KMS-11 (cell line): ENCODE measurements at regions not wholly inside any gene's neighbourhood (a gene's known extent, or its start where the extent isn't known, plus 50 kb on each side); places are given as distances from the start of the nearest gene placed in this dataset.
A peak's percentile ranks its signal among the peaks of the same experiment; 100 is the strongest.

Experiments
- H2AFZ ChIP-seq: fragments of 200-600 bp; sonication (generic); 2 replicates; pipeline ENCODE4 v1.6.1; 2016; ENCODE audit warnings: antibody characterized with exemption, mixed run types, low read depth
- H3K27ac ChIP-seq: fragments of 200-600 bp; sonication (generic); 2 replicates; pipeline ENCODE4 v1.6.1; 2016; ENCODE audit warnings: mild to moderate bottlenecking, mixed run types
- H3K27me3 ChIP-seq: fragments of 200-600 bp; sonication (generic); 2 replicates; pipeline ENCODE4 v1.6.1; 2017; ENCODE audit warnings: mild to moderate bottlenecking, low read depth, mixed run types, moderate library complexity; ENCODE audit not compliant: insufficient read depth
- H3K36me3 ChIP-seq: fragments of 200-600 bp; sonication (generic); 2 replicates; pipeline ENCODE4 v1.6.1; 2017; ENCODE audit warnings: mild to moderate bottlenecking, mixed run types; ENCODE audit not compliant: insufficient read depth
- H3K4me1 ChIP-seq: fragments of 200-600 bp; sonication (generic); 2 replicates; pipeline ENCODE4 v1.6.1; 2016; ENCODE audit warnings: mild to moderate bottlenecking, low read depth, mixed run types; ENCODE audit not compliant: poor library complexity, severe bottlenecking
- H3K4me2 ChIP-seq: fragments of 200-600 bp; sonication (generic); 2 replicates; pipeline ENCODE4 v1.7.0; 2016; ENCODE audit warnings: mild to moderate bottlenecking, mixed run types
- H3K4me3 ChIP-seq: fragments of 200-600 bp; sonication (generic); IDR thresholded peaks from 2 replicates; pipeline ENCODE4 v1.6.1; 2017; ENCODE audit warnings: low read depth, low read length, mixed read lengths; ENCODE audit not compliant: insufficient read depth
- H3K79me2 ChIP-seq: fragments of 200-600 bp; sonication (generic); 2 replicates; pipeline ENCODE4 v1.6.1; 2016; ENCODE audit warnings: low read depth, mixed run types; ENCODE audit not compliant: insufficient read depth
- H3K9ac ChIP-seq: fragments of 200-600 bp; sonication (generic); 2 replicates; pipeline ENCODE4 v1.6.1; 2016; ENCODE audit warnings: mild to moderate bottlenecking, mixed run types
- H4K20me1 ChIP-seq: fragments of 200-600 bp; sonication (generic); 2 replicates; pipeline ENCODE4 v1.6.1; 2016; ENCODE audit warnings: mild to moderate bottlenecking, mixed run types; ENCODE audit not compliant: insufficient read depth
- TF ChIP-seq, protein P1 (sequence below): fragments of 200-600 bp; sonication (generic); conservative IDR thresholded peaks from 2 replicates; pipeline ENCODE4 v1.6.1; 2017; ENCODE audit warnings: low read depth, mild to moderate bottlenecking, antibody characterized with exemption, low read length, moderate library complexity, mixed read lengths

- H3K36me3 ChIP-seq: no peaks in the 10 kb centered on the region
- peak overlapping the region; percentile 33; the same call in 1 of the 2 replicates for H3K4me2 ChIP-seq
- peak overlapping the region; percentile 69 for H2AFZ ChIP-seq
- H3K27ac ChIP-seq: no peak overlapping the region
- peaks cover 10% of the 10 kb centered on the region for H3K4me1 ChIP-seq
- TF ChIP-seq, protein P1, sequence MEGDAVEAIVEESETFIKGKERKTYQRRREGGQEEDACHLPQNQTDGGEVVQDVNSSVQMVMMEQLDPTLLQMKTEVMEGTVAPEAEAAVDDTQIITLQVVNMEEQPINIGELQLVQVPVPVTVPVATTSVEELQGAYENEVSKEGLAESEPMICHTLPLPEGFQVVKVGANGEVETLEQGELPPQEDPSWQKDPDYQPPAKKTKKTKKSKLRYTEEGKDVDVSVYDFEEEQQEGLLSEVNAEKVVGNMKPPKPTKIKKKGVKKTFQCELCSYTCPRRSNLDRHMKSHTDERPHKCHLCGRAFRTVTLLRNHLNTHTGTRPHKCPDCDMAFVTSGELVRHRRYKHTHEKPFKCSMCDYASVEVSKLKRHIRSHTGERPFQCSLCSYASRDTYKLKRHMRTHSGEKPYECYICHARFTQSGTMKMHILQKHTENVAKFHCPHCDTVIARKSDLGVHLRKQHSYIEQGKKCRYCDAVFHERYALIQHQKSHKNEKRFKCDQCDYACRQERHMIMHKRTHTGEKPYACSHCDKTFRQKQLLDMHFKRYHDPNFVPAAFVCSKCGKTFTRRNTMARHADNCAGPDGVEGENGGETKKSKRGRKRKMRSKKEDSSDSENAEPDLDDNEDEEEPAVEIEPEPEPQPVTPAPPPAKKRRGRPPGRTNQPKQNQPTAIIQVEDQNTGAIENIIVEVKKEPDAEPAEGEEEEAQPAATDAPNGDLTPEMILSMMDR: no peak
- H3K79me2 ChIP-seq: no peaks in the 10 kb centered on the region
- H4K20me1 ChIP-seq: no peaks in the 10 kb centered on the region
- H3K9ac ChIP-seq: no peak overlapping the region
- no peak overlapping the region for H3K4me3 ChIP-seq
- no peaks in the 10 kb centered on the region for H3K27me3 ChIP-seq
These were observed 130.9 kb downstream of the NDUFA12 start for GRCh38 chr12:94872671-94872970.

- Histone ChIP-seq H3K36me3 (no peaks in the 10 kb centered on the region), H3K4me1 (peaks cover 10% of the 10 kb centered on the region), H2AFZ (no peak overlapping the region), H3K4me3 (no peak overlapping the region), H3K4me2 (peak overlapping the region; percentile 33; the same call in 1 of the 2 replicates), H4K20me1 (no peaks in the 10 kb centered on the region), H3K27me3 (no peaks in the 10 kb centered on the region), H3K27ac (no peak overlapping the region), H3K9ac (no peak overlapping the region), H3K79me2 (no peaks in the 10 kb centered on the region)
- TF ChIP-seq, protein P1: no peak
These were observed 131.4 kb downstream of the NDUFA12 start for GRCh38 chr12:94872007-94872653.

- no peak overlapping the region for H3K9ac ChIP-seq
- H4K20me1 ChIP-seq: no peaks in the 10 kb centered on the region
- H2AFZ ChIP-seq: no peak overlapping the region
- no peaks in the 10 kb centered on the region for H3K27me3 ChIP-seq
- H3K27ac ChIP-seq: no peak overlapping the region
- H3K4me3 ChIP-seq: no peak overlapping the region
- TF ChIP-seq, protein P1: no peak
- H3K79me2 ChIP-seq: no peaks in the 10 kb centered on the region
- no peaks in the 10 kb centered on the region for H3K36me3 ChIP-seq
- H3K4me2 ChIP-seq: no peak overlapping the region
- H3K4me1 ChIP-seq: peaks cover 8% of the 10 kb centered on the region
These were observed 133.0 kb downstream of the NDUFA12 start for GRCh38 chr12:94870511-94870910.

GRCh38 chr12:94868161-94868560, 135.3 kb downstream of the NDUFA12 start:
- Histone ChIP-seq H3K4me2 (no peak overlapping the region), H3K27me3 (no peaks in the 10 kb centered on the region), H3K27ac (no peak overlapping the region), H4K20me1 (no peaks in the 10 kb centered on the region), H3K9ac (no peak overlapping the region), H3K79me2 (no peaks in the 10 kb centered on the region), H3K4me1 (peaks cover 5% of the 10 kb centered on the region), H3K4me3 (no peak overlapping the region), H2AFZ (no peak overlapping the region), H3K36me3 (no peaks in the 10 kb centered on the region)
- TF ChIP-seq, protein P1: no peak
